Uterus (tissue), 3 donors: ENCODE measurements at regions not wholly inside any gene's neighbourhood (a gene's known extent, or its start where the extent isn't known, plus 50 kb on each side); places are given as distances from the start of the nearest gene placed in this dataset.

Experiments used
- DNase-seq, 2 donors: peaks; one replicate each; pipeline ENCODE4 v3.0.0-alpha.2; 2019 to 2020
- H3K27ac ChIP-seq, 2 donors: fragments of 200-600 bp; sonication (generic); 1 replicate in 1 of 2; 2 replicates in 1 of 2; pipeline ENCODE4 v1.5.1; 2016 to 2018
- H3K27me3 ChIP-seq, 2 donors: fragments of 200-600 bp; sonication (generic); one replicate each; pipeline ENCODE4 v1.5.1; 2018 to 2019; ENCODE audit warnings: control low read depth in 1 of 2
- H3K36me3 ChIP-seq, 2 donors: fragments of 200-600 bp; sonication (generic); one replicate each; pipeline ENCODE4 v1.5.1; 2019; ENCODE audit warnings: control low read depth in 1 of 2
- H3K4me1 ChIP-seq, 2 donors: fragments of 200-600 bp; sonication (generic); one replicate each; pipeline ENCODE4 v1.5.1; 2018 to 2019; ENCODE audit warnings: control low read depth in 1 of 2
- H3K4me3 ChIP-seq, 2 donors: fragments of 200-600 bp; sonication (generic); 1 replicate in 1 of 2; 2 replicates in 1 of 2; pipeline ENCODE4 v1.5.1; 2018 to 2019; ENCODE audit warnings: mild to moderate bottlenecking in 1 of 2
- H3K9me3 ChIP-seq, 2 donors: fragments of 200-600 bp; sonication (generic); one replicate each; pipeline ENCODE4 v1.5.1; 2019; ENCODE audit warnings: control low read depth in 1 of 2
- POLR2A ChIP-seq, 2 donors: fragments of 450-650 bp; IDR thresholded peaks; one replicate each; pipeline ENCODE4 v1.6.1; 2016; ENCODE audit warnings: antibody characterized with exemption in 2 of 2, mild to moderate bottlenecking in 1 of 2, moderate library complexity in 1 of 2
- intact Hi-C: fragments of 100-400 bp; cut with DNase I; formaldehyde crosslinking; loops from one replicate; pipeline ENCODE4 v1.15.1; 2023; ENCODE audit warnings: low total_unique reads
- TF ChIP-seq, protein P1 (sequence below), 4 experiments: fragments of 200-600 bp in 2 of 4; fragments of 450-650 bp in 2 of 4; sonication (generic) in 2 of 4; IDR thresholded peaks; one replicate each; pipeline ENCODE4 v1.5.1; 2016 to 2019; ENCODE audit warnings: antibody characterized with exemption in 4 of 4, mild to moderate bottlenecking in 2 of 4, moderate library complexity in 1 of 4
- donor health status: DM: yes; HTN: yes; CAD: no.

DNA sequence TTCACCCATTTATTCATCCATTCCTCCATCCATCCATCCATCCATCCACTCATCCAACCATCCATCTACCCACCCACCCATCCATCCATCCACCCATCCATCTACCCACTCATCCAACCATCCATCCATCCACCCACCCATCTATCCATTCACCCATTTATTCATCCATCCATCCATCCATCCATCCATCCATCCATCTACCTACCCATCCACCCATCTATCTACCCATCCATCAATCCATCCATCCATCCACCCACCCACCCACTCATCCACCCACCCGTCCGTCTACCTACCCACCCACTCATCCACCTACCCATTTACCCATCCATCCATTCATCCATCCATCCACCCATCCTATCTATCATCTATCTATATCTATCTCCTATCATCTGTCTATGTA lies 169.4 kb upstream of the SHH start:
- H3K27ac ChIP-seq = no peak overlapping the region
- DNase-seq = no peak
- no peaks in the 10 kb centered on the region for H3K9me3 ChIP-seq
- intact Hi-C loops = no loop called here
- H3K36me3 ChIP-seq = no peaks in the 10 kb centered on the region
- H3K27me3 ChIP-seq = no peaks in the 10 kb centered on the region
- H3K4me3 ChIP-seq = no peak overlapping the region
- H3K4me1 ChIP-seq = no peaks in the 10 kb centered on the region
- no peak for TF ChIP-seq POLR2A (IDR thresholded peaks at IDR 0.05)
- TF ChIP-seq, protein P1, sequence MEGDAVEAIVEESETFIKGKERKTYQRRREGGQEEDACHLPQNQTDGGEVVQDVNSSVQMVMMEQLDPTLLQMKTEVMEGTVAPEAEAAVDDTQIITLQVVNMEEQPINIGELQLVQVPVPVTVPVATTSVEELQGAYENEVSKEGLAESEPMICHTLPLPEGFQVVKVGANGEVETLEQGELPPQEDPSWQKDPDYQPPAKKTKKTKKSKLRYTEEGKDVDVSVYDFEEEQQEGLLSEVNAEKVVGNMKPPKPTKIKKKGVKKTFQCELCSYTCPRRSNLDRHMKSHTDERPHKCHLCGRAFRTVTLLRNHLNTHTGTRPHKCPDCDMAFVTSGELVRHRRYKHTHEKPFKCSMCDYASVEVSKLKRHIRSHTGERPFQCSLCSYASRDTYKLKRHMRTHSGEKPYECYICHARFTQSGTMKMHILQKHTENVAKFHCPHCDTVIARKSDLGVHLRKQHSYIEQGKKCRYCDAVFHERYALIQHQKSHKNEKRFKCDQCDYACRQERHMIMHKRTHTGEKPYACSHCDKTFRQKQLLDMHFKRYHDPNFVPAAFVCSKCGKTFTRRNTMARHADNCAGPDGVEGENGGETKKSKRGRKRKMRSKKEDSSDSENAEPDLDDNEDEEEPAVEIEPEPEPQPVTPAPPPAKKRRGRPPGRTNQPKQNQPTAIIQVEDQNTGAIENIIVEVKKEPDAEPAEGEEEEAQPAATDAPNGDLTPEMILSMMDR (IDR thresholded peaks at IDR 0.05) = no peak

DNA sequence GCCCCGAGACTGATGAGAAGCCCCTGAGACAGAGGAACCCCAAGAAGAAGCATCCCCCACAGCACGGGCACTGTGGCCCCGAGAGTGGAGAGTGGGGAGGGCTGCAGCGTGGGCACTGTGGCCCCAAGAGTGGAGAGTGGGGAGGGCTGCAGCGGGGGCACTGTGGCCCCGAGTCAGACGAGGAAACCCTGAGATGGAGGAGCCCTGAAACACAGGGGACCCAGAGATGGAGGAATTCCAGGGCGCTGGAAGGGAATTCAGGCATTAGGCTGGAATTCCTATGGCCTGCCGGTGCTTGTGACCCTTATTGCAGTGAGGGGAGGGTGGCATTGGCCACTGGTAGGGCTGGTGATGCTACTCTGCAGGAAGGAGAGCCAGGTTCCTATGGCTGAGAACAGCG lies 168.6 kb upstream of the SHH start:
- Histone ChIP-seq H3K9me3 (no peaks in the 10 kb centered on the region), H3K27ac (no peak overlapping the region), H3K4me1 (no peaks in the 10 kb centered on the region), H3K36me3 (no peaks in the 10 kb centered on the region), H3K27me3 (no peaks in the 10 kb centered on the region), H3K4me3 (no peak overlapping the region)
- DNase-seq = no peak
- intact Hi-C loops = no loop called here
- TF ChIP-seq, protein P1 (IDR thresholded peaks at IDR 0.05) = no peak
- no peak for TF ChIP-seq POLR2A (IDR thresholded peaks at IDR 0.05)

DNA sequence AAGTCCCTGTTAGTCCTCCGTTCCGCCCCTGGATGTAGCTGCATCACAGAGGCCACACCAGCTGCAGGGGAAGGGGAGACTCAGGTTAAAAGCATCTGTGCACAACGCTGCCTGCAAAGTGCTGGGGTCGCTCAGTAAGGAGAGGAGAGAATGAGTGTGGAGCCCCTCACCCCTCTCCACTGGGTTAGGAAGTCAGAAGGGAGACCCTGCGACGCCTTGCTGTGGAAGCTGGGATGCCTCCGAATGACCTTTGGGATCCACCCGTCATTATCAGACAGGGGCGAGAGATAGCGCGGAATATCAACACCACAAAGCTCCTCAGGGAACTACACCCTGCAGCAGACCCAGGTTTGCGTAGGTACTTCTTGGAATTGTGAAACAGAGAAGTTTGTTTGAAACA lies 167.7 kb upstream of the SHH start:
- Histone ChIP-seq H3K36me3 (no peaks in the 10 kb centered on the region), H3K4me3 (no peak overlapping the region), H3K27me3 (no peaks in the 10 kb centered on the region), H3K9me3 (no peaks in the 10 kb centered on the region), H3K27ac (no peak overlapping the region), H3K4me1 (no peaks in the 10 kb centered on the region)
- intact Hi-C loops = no loop called here
- no peak for DNase-seq
- TF ChIP-seq, protein P1 (IDR thresholded peaks at IDR 0.05) = no peak

DNA sequence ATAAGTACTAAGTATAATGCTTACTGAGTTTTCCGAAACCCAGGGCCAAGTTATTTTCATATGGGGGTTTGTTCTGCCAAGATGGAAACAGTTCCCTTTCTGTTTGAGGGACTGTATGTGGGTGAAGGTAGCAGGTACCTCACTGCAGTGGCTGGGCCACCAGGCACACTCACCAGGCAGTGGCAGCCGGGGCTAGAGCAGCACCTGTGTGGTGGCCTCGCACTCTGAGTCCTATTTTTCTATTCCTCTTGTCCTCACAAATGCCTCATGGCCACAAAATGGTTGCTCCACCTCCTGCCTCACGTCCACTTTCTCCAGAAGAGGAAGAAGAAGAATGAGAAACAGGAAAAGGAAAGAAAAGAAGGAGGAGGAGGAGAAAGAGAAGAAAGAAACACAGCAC lies 167.3 kb upstream of the SHH start:
- H3K36me3 ChIP-seq = no peaks in the 10 kb centered on the region
- intact Hi-C loops = no loop called here
- no peak overlapping the region for H3K27ac ChIP-seq
- H3K27me3 ChIP-seq = no peaks in the 10 kb centered on the region
- H3K4me1 ChIP-seq = no peaks in the 10 kb centered on the region
- H3K9me3 ChIP-seq = no peaks in the 10 kb centered on the region
- no peak for DNase-seq
- TF ChIP-seq, protein P1 (IDR thresholded peaks at IDR 0.05) = no peak
- no peak for TF ChIP-seq POLR2A (IDR thresholded peaks at IDR 0.05)
- no peak overlapping the region for H3K4me3 ChIP-seq

DNA sequence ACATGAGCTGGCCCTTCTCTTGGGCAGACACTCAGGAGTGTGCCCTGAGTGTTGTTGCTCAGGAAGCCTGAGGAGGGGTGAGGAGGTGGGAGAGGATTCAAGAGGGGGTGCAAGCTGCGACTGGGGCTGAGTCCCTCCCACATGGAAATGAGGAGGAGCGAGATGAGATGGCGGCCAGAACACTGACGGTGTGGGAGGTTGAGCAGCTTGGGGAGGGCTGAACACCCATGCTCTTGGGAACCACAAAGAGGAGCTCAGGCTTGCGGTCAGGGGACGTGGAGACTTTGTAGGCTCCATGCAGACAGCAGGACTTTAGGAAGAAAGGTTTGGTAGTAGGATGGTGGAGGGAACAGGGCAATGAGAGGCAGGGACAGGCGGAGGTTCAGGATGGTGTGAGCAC lies 163.2 kb upstream of the SHH start:
- H3K36me3 ChIP-seq = no peaks in the 10 kb centered on the region
- H3K9me3 ChIP-seq = no peaks in the 10 kb centered on the region
- intact Hi-C loops = no loop called here
- H3K27me3 ChIP-seq = no peaks in the 10 kb centered on the region
- TF ChIP-seq, protein P1 (IDR thresholded peaks at IDR 0.05) = no peak
- TF ChIP-seq POLR2A (IDR thresholded peaks at IDR 0.05) = no peak
- no peaks in the 10 kb centered on the region for H3K4me1 ChIP-seq
- peak in 1 of 2 donors; percentile 1 for DNase-seq
- no peak overlapping the region for H3K27ac ChIP-seq
- H3K4me3 ChIP-seq = no peak overlapping the region
